ENCODE measurements at regions not wholly inside any gene's neighbourhood (a gene's known extent, or its start where the extent isn't known, plus 50 kb on each side); places are given as distances from the start of the nearest gene placed in this dataset.
"Not testable (repeated sequence)": the region's sequence is repeated elsewhere in the genome, so short reads cannot be mapped to it uniquely, and the experiment has no call there.

DNA sequence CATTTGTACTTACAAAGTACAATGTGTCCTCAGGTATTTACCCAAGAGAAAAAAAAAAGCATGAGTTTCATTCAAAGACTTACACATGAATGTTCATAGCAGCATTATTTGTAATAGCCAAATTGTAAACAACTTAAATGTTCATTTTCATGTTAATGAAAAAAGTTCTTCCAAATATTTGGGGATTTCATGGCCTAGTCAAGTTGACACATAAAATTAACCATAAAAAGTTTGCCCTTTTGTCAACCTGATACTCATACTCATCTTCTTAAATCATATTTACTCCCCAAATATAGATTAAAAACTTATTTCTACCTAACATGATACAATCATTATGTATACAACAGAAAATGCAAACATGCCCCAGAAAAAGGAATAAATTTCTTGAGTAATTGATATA, 112.5 kb upstream of the EMCN start:
- DNase-seq: no peak

GRCh38 chr4:100609810-100610209, 92.0 kb upstream of the EMCN start:
- no peak for DNase-seq

GRCh38 chr4:100608651-100609050, 90.8 kb upstream of the EMCN start:
- not testable (repeated sequence) for DNase-seq

DNA sequence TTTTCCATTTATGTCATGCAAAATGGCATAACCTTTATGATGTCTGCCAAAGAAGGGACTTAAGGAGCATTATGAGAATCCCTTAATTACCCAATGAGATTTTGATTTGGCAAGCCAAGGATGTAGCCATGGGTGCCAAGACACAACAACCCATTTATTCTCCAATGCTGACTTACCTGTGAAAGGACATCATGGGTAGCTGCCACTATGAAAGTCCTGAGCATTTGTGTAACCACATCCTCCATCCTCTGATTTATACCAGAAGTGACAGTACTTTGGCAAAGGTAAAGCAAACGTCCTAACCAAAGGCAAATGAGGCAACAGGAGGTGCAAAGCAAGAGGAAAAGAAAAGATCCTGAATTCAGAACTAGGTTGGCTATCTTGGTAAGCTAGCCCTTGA, 87.3 kb upstream of the EMCN start:
- DNase-seq: no peak

GRCh38 chr4:100593935-100594334, 76.1 kb upstream of the EMCN start:
- no peak for DNase-seq

- DNase-seq: peak; percentile 84
Observed at GRCh38 chr4:100591161-100591876, 73.5 kb upstream of the EMCN start.

- no peak for DNase-seq
Observed at GRCh38 chr4:100590325-100590724, 72.5 kb upstream of the EMCN start.

DNA sequence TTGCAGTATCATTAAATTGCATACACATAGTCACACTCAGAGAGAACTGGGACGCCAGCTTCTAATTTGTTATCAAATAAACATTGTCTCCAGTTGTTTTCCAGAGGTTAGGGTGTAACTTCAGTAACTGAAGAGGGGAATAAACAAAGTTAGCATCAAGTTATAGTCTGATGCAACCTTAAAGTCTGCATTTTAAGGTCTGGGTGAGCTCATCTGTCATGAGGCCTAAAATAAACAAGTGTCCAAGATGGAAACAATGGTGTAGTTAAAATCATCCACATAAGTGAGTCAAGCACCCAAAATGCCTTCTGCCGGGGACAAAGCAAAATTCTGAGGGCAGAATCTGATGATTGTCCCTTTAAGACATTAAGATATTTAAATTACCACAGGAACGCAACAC, 70.3 kb upstream of the EMCN start:
- DNase-seq: no peak

DNA sequence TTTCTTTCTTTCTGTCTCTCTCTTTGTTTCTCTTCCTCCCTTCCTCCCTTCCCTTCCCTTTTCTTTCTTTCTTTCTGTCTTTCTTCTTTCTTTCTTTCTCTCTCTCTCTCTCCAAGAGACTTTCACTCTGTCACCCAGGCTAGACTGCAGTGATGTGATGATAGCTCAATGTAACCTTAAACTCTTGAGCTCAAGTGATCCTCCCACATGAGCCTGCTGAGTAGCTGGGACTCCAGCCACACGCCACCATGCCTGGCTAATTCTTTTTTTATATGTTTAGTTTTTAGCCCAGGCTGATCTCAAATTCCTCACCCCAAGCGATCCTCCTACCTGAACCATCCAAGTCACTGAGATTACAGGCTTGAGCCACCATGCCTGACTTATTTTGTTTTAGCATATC, 64.3 kb upstream of the EMCN start:
- DNase-seq: no peak

- no peak for DNase-seq
Observed at GRCh38 chr4:100581337-100581736, 63.5 kb upstream of the EMCN start.

- no peak for DNase-seq
Observed at GRCh38 chr4:100576570-100576969, 58.7 kb upstream of the EMCN start.

DNA sequence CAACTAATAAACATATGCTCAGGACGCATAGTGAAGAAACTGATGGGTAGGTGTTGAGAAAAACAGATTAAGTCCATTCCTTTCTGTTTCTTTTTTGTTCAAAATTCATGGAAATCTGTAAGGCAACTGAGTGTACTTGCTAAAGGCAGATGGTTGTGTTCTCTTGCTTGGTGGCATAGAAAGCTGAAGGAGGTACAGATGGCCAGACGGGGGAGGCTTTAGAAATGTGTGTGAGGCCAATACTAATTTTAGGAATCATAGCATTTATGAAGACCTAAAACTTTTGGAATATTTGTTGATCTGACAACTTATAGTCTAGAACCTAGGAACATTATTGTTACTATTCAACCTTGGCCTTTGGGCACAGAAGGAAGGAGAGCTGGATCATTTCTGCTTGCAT, 56.8 kb upstream of the EMCN start:
- DNase-seq: no peak

GRCh38 chr4:100569196-100569595, 51.4 kb upstream of the EMCN start:
- no peak for DNase-seq

All from femur (tissue), 1 donor.